ENCODE measurements at regions not wholly inside any gene's neighbourhood (a gene's known extent, or its start where the extent isn't known, plus 50 kb on each side); places are given as distances from the start of the nearest gene placed in this dataset.

DNA sequence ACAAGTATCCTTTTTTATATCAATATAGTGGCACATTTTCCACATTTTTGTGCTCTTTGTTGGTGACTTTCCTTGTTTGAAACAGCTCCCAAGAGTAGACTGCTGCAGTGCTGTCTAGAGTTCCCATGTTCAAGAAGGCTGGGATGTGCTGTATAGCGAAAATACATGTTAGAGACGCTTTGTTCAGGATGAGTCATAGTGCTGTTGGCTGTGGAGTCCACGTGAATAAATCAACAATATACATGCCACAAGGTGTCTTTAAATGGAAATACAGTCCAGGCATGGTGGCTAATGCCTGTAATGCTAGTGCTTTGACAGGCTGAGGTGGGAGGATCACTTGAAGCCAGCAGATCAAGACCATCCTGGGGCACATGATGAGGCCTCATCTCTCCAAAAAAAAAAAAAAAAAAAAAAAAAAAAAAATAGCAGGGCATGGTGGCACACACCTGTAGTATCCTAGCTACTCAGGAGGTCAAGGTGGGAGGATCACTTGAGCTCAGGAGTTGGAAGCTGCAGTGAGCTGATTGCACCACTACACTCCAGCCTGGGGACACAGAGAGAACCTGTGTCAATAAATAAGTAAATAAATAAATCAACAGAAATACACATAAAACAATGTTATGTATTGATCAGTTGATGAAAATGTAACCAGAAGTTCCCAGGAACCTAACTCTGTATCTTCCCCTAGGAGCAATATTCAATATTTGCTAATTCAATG, 256.8 kb upstream of the STS start:
- TF ChIP-seq POLR2A (IDR thresholded peaks at IDR 0.05): no peak
- TF ChIP-seq, protein P1, sequence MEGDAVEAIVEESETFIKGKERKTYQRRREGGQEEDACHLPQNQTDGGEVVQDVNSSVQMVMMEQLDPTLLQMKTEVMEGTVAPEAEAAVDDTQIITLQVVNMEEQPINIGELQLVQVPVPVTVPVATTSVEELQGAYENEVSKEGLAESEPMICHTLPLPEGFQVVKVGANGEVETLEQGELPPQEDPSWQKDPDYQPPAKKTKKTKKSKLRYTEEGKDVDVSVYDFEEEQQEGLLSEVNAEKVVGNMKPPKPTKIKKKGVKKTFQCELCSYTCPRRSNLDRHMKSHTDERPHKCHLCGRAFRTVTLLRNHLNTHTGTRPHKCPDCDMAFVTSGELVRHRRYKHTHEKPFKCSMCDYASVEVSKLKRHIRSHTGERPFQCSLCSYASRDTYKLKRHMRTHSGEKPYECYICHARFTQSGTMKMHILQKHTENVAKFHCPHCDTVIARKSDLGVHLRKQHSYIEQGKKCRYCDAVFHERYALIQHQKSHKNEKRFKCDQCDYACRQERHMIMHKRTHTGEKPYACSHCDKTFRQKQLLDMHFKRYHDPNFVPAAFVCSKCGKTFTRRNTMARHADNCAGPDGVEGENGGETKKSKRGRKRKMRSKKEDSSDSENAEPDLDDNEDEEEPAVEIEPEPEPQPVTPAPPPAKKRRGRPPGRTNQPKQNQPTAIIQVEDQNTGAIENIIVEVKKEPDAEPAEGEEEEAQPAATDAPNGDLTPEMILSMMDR (IDR thresholded peaks at IDR 0.05): no peak

Measured in body of pancreas (tissue), 4 donors.